ENCODE measurements at regions not wholly inside any gene's neighbourhood (a gene's known extent, or its start where the extent isn't known, plus 50 kb on each side); places are given as distances from the start of the nearest gene placed in this dataset.
A peak's percentile ranks its signal among the peaks of the same experiment; 100 is the strongest.

DNA sequence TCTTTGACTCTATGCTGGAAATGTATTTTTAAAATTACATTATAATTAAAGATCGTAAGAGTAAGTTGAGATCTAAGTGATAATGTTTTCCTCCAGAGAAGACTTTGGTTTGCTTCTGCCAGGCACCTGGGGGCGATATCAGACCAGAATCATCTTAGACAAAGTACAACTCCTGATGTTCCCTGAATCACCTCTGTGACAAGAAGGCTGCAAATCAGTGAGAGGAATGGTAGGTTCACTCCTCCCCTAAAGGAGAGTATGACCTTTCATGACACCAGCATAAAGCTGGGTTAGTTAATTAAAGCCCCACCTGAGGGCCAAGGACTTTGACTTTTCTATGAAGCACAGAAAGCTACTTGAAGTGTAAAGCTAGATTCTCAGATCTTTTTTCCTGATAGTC, 114.4 kb upstream of the DTNA start:
- DNase-seq, result peak in 2 of 3 experiments; percentile 23 to 63

DNA sequence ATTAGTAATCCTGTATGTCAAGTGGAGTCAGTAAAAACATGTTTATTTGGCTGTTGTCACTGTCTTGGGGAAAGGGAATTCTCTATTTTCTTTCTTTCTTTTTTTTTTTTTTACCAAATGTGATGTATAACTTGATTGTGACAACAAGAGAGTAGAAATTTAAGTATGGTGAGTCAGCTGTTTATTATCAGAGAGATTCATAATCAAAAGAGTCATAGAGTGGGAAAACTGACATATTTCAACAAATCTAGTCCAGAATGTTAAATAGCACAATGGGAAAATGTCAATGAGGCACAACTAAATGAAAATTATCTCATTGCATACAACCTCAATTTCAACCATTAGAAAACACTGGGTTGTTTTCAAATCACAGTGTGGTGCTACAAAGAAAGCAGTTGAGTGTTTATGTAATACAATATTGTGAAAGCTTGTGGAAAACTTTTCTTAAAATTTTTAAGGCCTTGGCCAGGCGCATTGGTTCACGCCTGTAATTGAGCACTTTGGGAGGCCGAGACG, 111.9 kb upstream of the DTNA start:
- no peak for DNase-seq

DNA sequence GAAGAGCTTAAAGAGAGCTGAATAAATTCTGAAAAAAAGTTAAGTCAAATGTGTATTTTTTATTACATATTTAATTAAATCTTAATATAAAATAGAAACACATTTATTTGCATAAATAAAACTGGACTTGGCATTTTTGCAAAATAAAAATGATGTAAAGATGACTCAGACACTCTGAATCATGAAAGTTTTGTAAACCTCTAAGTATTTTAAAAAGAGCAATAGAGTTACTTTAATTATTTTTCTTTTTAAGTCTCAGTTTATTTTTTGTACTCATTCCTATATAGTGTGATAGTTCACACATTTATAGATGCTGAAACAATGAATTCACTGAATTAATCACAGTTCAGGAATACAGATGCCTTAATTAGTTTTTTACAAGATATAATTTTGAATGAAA, 109.9 kb upstream of the DTNA start:
- DNase-seq, result no peak

DNA sequence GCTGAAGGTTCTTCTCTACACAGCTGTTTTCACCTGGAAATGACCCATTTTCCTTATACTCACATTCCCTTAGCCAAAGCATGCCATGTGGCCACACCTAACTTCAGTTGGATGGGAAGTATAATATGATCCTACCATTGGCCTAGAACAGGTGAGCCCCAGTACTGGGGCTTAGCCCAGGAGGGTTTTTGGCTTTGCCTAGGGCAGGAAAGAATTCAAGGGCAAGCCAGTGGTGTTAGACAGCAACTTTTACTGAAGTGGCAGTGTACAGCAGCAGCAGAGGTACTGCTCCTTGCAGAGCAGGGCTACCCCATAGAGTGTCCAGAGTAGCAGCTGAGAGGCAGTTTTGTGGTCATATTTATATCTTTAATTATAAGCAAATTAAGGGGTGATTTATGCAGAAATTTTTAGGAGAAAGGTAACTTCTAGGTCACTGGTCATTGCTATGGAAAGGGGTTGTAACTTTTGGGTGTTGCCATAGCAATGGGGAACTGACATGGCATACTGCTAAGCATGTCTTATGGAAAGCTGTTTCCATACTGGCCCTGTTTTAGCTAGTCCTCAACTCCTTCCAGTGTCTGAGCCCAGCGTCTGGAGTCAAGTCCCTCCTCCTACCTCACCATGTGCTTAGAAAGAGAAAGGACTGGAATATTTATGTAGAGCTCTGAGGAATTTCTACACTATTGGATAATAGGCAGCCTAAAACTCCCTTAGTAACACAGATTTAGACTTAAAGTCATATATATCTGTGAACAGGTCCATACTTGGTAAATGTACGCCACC, 109.0 kb upstream of the DTNA start:
- no peak for DNase-seq

DNA sequence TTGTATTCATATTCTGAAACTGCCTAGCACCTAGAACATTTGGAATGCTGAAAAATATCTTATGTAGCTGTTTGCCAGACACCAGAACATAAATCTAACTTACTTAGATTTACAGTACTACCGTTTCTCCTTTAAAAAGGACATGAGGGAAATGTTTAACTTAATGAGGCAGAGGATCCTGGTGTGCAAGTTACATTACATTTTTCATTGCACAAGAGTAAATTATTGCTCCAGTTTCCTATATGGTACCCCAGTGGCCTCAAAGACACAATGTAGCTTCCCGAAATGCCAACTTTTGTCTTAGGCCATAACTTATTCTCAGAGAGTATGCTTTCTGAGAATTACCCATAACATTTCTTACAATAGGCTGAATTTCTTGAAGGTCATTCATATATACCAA, 105.5 kb upstream of the DTNA start:
- no peak for DNase-seq

DNA sequence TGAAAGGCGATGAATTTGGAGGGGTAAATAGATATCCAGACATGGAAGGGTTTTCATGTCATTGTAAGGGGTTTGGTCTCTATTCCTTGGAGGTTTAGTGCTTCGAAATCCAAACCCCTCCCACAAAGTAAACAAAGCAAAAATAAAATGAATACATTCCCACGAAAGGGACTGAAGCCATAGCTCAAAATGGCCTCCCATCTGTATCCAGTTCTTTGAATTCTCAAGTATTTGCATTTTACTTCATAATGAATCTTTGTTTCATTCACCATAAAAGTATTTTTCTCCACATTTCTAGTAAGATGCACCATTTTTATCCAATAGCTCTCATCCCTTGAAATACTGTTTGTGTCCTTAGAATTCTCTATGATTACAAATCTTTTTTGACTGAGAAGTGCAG, 103.2 kb upstream of the DTNA start:
- no peak for DNase-seq

DNA sequence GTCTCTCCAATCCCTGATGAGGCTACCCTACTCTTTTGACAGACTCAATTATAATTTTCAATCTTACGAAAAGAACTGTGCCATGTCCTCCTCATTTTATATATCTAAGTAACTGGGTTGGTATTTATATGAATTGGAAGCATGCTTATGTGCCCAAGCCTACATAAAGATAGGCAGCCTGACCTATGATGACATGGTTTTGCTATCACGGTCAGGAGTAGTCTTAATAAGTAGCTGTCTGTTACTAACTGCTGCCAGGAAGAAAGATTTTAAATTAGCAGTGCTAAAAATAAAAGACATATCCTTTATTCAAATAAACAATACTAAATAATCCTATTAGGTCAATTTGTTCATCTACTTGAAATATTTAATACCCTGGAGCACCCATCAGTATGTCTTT, 102.0 kb upstream of the DTNA start:
- no peak for DNase-seq

DNA sequence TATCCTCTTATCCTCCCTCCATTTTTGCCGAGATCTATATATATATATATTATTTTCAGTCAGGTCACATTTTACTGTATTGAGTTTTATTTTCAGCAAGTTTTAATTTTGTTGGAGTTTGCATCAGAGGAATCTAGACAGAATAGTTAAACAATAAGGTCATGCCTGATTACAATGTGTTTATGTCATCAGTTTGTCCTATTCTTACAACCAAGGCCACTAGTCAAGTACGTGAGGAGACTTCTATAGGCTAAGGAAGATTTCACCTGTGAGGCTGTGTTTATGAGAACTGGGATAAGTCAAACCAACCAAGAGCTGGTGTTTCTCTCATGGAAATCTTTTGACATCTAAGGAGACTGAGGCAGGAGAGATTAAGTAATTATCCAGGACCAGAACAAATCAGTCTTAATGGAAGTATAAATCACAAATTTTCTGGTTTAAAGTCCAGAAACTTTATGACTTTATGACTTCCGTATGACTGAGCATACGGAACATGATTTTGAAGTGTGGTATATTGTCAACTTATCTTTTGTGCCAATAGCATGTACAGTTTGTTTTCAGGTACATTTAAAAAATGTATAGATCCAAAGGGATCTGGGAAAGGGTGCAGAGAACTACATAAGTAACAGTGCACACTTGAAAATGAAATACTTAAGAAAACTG, 100.0 kb upstream of the DTNA start:
- DNase-seq, result no peak

DNA sequence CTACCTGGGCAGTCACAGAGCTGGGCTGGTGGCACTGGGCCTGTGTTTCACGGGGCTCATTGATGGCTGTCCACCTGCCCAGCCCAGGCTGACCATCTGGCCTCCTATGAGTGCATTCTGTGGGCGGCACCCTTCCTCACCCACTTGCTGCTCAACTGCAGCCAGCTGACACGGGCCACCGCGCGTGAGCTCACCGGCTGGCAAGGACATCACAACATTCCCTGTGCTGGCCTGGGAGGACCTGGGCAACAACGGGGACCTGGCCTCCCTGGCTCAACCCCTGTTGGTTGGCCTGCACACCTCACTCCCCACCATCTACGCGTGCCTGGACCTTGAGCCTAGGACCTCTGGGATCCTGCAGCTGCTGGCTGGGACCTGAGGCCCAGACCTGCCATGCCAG, 98.2 kb upstream of the DTNA start:
- no peak for DNase-seq

DNA sequence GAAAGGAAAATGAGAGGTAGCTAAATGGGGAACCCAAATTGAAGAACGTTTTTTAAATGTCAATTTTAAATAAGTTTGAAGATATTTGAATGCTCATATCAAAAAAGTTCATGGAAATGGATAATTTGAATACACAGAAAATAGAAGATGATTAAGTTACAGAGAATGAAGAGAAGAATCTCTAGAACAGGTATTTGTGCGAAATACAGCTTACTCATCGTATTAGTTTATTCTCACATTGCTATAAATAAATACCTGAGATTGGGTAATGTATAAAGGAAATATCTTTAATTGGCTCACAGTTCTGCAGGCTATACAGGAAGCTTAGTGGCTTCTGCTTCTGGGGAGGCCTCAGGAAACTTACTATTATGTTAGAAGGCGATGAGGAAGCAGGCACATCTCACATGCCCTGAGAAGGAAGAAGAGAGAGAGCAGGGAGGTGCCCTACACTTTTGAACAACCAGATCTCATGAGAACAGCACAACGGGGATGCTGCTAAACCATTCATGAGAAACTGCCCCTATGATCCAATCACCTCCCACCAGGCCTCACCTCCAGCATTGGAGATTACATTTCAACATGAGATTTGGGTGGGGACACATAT, 89.7 kb upstream of the DTNA start:
- no peak for DNase-seq

DNA sequence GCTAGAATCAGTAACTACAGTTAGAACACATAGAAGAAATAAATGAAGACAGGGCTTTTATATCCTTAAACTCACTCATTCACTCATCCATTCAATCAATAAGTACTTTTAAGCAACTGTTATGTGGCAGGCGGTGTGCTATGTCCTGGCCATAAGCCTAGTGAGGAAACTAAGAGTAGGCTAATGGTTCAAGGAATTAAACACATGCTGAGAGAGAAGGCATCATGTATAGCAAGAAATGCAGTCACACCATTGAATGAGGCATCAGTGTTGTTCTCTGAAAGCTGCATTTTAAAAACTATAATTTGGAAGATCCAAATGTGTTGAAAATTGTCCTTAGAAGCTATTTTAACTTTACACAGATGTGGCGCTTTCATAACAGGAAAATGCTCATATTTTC, 86.5 kb upstream of the DTNA start:
- no peak for DNase-seq

DNA sequence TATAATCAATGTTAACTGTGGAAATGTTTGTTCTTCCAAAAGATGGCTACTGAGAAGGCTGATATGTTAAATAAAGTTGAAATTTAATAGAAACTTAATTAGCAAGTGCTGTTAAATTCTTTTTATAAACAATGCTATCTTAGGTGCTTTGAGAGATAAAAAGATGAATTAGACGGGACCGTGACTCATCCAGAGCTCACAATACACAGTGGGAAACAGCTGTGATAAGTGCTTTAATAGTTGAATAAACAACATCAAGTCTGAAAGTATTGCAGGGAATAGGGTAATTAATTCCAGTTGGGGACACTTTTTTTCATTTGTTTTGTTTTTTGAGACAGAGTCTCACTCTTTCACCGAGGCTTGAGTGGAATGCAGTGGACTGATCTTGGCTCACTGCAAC, 85.5 kb upstream of the DTNA start:
- DNase-seq, result peak in 2 of 3 experiments; percentile 24 to 82

DNA sequence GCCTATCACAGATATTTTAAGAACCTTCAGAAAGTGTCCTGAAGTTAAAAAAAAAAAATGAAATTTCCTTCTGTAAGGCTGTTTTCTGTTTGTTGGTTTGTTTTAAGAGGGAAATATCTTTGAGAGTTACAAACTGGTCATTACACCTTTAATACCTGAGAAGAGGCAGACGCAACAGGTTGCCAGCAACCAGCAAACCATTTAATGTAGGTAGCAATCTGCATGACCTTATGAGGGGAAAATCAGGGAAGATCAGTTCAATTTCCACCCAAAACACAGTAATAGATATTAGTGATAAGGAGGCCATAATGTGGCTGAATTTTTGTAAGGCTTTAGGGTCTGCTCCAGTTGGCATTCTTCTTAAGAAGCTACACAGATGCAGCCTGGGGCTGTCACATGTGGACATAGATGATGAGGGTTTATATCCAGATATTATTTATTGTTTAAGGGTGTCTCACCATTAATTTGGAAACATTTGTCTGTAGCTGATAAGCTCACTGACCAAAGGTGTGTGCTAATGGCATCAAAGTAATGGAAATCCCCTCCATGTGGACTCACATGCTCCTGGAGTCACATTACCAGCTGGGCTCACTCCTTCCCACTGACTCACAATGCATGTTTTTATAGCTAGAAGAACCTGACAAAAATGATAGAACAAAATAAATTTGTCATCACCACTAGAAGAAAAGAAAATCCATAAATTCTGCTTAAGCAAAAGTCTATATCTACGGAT, 83.5 kb upstream of the DTNA start:
- no peak for DNase-seq

DNA sequence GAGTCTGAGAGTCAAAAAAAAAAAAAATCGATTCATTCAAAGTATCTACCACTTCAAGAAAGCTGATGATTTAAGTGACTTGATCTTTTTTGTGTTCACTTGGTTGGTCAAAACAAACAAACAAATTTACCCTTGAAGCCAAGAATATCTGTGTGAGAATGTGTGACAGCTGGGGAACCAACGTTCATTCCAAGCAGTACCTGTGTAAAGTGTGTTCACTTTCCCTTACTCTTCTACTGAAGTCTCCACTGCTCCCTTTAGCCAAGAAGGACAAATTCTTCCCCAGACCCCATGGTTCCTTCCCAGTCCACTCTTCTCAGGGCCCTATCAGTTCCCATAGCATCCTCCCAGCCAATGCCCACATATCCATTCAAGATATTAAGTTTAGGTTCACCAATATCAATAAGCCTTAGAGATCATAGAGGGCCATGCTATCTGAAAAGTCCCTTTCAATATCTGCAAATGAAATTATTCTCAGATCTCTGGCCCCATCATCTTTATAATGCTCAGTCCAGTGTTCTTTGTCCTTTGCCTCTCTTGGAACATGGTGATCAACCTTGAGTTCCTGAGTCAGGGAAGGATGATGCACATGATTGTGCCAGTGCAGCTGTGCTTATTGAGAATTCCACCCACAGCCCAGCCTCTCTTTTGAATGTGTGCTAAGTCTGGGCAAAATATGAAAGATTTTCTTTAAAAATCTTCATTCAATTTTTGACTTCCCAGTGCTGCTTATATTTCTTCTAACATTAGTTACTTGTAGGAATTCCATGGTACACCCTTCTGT, 82.8 kb upstream of the DTNA start:
- DNase-seq, result no peak

DNA sequence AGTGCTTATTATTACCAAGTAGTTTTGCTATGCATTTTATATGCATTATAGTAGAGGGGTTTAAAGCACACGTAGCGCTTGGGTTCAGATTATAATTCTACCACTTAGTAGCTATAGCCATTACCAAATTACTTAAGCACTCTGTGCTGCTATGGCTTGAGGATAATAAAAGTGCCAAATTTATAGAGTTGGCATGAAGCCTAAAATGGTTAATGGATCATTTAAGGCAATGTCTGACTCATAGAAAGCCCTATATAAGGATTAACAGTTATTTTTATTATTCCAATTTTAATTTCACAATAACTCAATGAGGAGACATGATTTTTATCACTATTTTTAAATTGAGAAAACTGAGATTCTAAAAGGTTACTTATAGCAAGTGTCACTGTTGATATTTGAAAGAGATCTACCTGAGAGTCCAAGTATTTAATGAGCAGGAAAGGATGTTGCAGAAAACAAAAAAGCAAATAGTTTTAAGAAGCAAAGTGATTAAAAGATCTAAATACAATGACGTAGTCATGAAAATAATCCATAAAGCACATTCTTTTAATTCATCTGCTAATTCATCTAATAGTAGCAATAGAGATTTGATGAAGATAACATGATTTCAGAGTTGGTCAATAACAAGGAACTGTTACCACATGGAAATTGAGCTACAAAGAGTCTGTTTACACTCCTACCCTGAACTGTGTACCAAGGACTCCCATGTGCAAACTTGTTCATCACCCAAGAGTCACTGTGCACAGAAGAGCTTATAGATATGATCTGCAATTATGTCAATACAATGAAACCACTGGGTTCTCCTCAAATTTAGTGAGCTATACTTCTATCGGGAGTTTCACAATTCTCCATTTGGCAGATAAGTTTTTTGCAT, 78.8 kb upstream of the DTNA start:
- DNase-seq, result peak in 2 of 3 experiments; percentile 11 to 78

DNA sequence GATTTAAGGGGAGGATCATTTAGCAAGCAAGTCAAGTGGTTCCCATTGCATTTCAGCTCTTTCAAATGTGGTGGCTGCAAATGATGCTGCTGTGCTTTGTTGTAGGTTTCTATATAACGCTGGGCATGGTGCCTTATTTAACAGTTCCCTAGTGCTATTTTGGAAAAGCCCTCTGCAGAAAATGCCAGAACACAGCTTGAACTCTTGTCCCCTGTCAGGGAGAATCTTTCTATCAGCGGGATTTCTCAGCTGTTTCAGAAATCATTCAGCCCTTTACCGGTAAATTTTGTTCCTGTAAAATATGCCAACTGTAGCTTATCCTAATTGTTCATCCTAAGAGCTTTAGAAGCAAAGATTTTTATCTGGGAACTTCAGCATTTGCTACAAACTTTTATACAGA, 77.8 kb upstream of the DTNA start:
- DNase-seq, result peak in 1 of 3 experiments; percentile 17

DNA sequence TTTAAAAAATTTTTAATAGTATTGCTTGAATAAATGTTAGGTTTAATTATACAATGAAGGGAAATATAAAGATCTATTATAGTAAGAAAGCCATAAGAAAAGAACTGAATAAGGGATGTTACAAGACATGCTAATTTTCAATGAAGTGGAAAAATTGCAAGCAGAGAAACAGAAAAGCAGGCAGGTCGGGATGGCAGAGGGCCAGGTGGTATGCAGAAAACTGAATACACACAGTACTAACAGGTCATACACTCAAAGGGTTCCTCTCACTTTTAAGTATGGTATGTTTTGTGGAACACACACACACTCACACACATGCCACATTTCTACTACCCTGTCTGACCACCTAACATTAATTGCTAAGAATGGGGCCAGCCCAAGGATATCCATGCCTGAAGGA, 76.7 kb upstream of the DTNA start:
- DNase-seq, result no peak

DNA sequence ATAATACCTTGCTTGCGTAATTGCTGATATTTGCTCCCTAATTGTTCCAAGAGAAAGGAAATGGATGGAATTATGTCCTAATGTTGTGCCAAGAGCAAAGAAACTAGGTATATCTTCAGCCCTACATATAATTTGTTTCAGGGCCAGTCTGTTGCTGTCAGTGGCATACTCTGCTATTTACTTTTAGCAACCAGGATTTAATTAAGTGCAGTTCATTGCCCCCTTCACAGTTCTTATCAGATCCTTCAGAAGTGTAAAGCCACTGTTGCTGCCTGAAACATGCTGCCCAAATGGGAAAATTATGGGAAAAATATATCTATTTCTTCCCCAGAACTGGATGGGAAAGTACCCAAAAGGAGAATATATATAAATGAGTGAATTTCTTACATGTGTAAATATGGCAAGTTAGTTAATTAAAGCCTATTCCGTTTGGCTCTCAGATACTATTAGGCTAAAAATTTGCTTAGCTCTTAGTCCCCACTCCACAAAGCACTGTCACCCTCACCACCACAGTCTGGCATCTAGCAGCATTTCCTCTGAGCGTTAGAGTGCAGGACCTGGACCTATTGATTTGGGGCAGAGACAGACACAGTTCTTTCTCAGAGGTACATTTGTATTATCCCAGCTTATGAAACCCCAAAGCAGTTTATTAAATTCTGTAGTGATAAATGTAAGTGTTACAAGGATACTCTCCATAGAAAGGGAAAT, 72.8 kb upstream of the DTNA start:
- DNase-seq, result peak in 2 of 3 experiments; percentile 44 to 76

DNA sequence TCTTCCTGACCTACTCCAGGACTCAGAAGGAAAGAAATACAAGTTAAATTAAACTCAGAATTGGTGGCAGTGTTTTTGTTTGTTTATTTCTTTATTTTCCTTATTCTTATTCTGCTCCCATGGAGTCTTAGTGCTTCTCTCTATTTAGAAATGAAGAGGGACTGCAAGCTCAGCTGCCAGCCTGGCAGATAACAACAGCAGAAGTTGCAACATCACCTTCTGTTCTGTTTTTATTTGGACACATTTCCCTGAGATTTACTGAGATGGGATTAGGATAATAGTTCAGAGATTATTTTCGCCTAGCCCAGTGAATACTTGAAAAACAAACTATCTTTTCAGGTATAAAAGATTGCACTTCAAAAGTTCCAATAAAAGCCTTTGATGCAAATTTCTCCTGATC, 70.4 kb upstream of the DTNA start:
- DNase-seq, result no peak

DNA sequence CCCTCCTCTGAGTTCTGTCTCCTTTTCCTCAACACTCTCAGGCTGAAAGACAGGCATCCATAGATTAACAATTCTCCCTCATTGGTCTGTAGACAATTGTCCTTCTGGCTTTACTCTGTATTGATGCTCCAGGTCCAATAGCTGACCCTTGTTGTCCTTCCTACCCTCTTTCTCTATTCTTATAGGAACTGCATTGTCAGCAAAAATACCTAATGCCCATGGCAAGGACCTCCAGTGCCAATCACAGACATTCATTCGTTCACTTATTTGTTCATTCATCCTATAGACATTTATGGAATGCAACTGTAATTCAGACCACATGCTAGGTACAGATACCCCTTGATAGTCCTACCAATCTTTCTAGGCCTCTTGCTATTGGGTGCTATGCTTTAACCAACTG, 69.8 kb upstream of the DTNA start:
- DNase-seq, result no peak

DNA sequence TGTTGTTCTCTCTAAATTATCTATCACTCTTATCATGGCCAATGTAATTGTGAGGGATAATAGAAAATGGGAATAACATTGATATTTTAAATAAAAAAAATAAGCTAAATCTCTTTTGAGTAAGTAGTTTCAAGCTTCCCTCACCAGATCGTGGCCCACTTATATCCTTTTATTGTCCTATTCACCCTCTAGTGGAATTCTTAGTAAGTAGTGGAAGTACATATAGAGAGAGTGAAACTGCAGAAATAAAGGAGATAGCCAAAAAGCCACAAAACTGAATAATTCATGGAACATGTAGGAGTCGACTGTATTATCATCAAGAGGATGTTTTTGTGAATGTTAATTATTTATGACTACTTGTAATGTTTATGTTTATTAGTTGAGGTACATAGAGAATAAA, 66.1 kb upstream of the DTNA start:
- DNase-seq, result peak in 1 of 3 experiments; percentile 46
